ENCODE measurements at regions not wholly inside any gene's neighbourhood (a gene's known extent, or its start where the extent isn't known, plus 50 kb on each side); places are given as distances from the start of the nearest gene placed in this dataset.
"Not testable (repeated sequence)": the region's sequence is repeated elsewhere in the genome, so short reads cannot be mapped to it uniquely, and the experiment has no call there.

GRCh38 chr20:11172881-11173280 lies 499.1 kb upstream of the JAG1 start:
- intact Hi-C loops (cut with DNase I; ENCODE audit: low total_unique reads): no loop called here
- no peak overlapping the region for H3K4me3 ChIP-seq (ENCODE audit: low read depth, poor library complexity, severe bottlenecking)
- TF ChIP-seq POLR2A (IDR thresholded peaks at IDR 0.05): no peak
- no peak for TF ChIP-seq CTCF (IDR thresholded peaks at IDR 0.05)
- 76 to 88% methylated on average over 1 of the region's 1 CpG for WGBS, 2 donors
- no peak for DNase-seq (ENCODE audit: low spot score in 2 of 2)

DNA sequence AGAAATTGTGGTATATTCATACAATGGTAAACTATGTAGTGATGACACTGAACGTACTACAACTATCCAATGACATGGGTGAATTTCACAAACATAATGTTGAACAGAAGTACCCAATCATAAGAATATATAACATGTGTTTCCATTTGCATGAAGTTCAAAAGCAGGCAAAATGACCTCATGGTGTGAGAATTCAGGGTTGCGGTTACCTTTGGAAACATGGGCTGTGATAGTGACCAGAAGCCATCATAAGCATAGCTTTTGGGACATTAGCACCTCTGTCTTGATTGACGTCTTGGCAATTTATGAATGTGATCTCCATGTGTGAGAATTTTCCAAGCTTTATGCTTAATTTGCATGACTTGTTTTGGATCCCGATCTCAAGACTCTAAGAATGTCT lies 500.1 kb upstream of the JAG1 start:
- no peak overlapping the region for H3K4me3 ChIP-seq (ENCODE audit: low read depth, poor library complexity, severe bottlenecking)
- WGBS, 2 donors: 87 to 88% methylated on average over 4 of the region's 4 CpGs
- no peak for TF ChIP-seq POLR2A (IDR thresholded peaks at IDR 0.05)
- TF ChIP-seq CTCF (IDR thresholded peaks at IDR 0.05): no peak
- intact Hi-C loops (cut with DNase I; ENCODE audit: low total_unique reads): no loop called here
- no peak for DNase-seq (ENCODE audit: low spot score in 2 of 2)

DNA sequence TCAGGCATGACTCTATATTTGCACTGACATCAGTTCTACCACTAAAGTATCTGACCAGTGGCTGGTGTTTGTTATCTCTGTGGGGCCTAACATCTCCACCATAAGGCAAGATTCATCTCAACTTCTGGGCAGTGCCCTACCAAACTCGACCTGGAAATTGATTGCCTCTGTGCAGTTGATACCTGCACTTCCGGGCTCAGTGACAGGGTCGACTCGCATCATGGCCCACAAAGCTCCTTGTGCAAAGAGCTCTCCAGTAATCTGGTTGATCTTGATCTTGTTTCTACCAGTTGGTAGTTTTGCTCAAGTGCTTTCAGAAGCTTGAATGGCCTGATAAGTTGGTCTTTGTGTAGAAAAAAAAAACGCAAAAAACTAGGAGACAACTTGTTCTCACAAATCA lies 501.1 kb upstream of the JAG1 start:
- no peak for DNase-seq (ENCODE audit: low spot score in 2 of 2)
- intact Hi-C loops (cut with DNase I; ENCODE audit: low total_unique reads): no loop called here
- 84 to 86% methylated on average over 5 of the region's 5 CpGs for whole genome bisulfite sequencing, 2 donors
- no peak overlapping the region for H3K4me3 ChIP-seq (ENCODE audit: low read depth, poor library complexity, severe bottlenecking)
- TF ChIP-seq CTCF (IDR thresholded peaks at IDR 0.05): no peak
- no peak for TF ChIP-seq POLR2A (IDR thresholded peaks at IDR 0.05)

GRCh38 chr20:11176431-11176830 lies 502.6 kb upstream of the JAG1 start:
- TF ChIP-seq CTCF (IDR thresholded peaks at IDR 0.05): no peak
- no peak for TF ChIP-seq POLR2A (IDR thresholded peaks at IDR 0.05)
- intact Hi-C loops (cut with DNase I; ENCODE audit: low total_unique reads): no loop called here
- 93 to 96% methylated on average over 2 of the region's 2 CpGs for WGBS, 2 donors
- DNase-seq (ENCODE audit: low spot score in 2 of 2): no peak
- no peak overlapping the region for H3K4me3 ChIP-seq (ENCODE audit: low read depth, poor library complexity, severe bottlenecking)

DNA sequence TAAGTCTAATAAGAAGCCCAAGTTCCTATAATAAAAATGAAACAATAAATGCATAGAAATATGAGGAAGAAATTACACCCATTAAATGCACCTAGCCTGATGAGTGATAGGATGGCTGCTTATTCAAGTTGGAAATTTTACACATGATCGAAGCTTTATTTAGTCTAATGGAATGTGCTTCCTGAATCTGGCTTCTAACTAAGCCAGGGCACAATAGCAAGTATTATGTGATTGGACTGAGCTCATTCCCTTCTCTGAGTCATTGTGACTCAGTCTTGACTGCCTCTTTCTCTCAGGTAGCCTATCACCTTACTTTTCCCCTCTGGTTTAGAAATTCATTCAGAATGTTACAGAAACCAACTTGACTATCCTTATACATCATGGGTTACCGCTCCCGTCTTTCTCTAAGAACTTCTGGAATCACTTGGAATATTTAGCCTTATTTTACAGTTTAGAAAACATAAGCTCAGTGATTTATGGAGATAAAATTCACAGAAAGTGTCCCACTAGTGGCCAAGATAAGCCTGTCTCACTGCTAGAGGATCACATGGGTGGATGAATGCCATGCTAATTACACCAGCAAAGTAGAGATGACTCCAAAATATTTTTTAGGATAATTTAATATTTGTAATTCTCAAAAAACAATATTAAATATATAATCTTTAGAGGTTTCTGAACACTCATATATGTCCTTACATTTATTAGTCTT lies 505.3 kb upstream of the JAG1 start:
- TF ChIP-seq POLR2A (IDR thresholded peaks at IDR 0.05) (no peak), CTCF (IDR thresholded peaks at IDR 0.05) (no peak)
- intact Hi-C loops (cut with DNase I; ENCODE audit: low total_unique reads): no loop called here
- DNase-seq (ENCODE audit: low spot score in 2 of 2): no peak
- 64% methylated on average over 3 of the region's 3 CpGs for whole genome bisulfite sequencing, 2 donors
- H3K4me3 ChIP-seq (ENCODE audit: low read depth, poor library complexity, severe bottlenecking): no peak overlapping the region

- no peak overlapping the region for H3K4me3 ChIP-seq (ENCODE audit: low read depth, poor library complexity, severe bottlenecking)
- no peak for DNase-seq (ENCODE audit: low spot score in 2 of 2)
- TF ChIP-seq CTCF (IDR thresholded peaks at IDR 0.05) (no peak), POLR2A (IDR thresholded peaks at IDR 0.05) (no peak)
These were observed 506.4 kb upstream of the JAG1 start for GRCh38 chr20:11180186-11180585.

DNA sequence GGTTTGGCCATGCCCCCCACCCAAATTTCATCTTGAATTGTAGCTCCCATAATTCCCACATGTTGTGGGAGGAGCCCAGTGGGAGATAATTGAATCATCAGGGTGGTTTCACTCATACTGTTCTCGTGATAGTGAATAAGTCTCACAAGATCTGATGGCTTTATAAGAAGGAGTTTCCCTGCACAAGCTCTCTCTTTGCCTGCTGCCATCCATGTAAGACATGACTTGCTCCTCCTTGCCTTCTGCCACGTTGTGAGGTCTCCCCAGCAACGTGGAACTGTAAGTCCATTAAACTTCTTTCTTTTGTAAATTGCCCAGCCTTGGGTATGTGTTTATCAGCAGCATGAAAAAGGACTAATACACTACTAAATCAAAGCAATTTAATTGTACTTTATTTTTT lies 507.3 kb upstream of the JAG1 start:
- DNase-seq (ENCODE audit: low spot score in 2 of 2); intact Hi-C loops (cut with DNase I; ENCODE audit: low total_unique reads); H3K4me3 ChIP-seq (ENCODE audit: low read depth, poor library complexity, severe bottlenecking): not testable (repeated sequence)
- WGBS, 2 donors: 84 to 91% methylated on average over 3 of the region's 3 CpGs

More at GRCh38 chr20:11180186-11180585, 506.4 kb upstream of the JAG1 start:
- intact Hi-C loops (cut with DNase I; ENCODE audit: low total_unique reads): no loop called here

Data from lower leg skin (tissue), 4 donors.